Inferior parietal cortex (tissue), 1 donor: ENCODE measurements at regions not wholly inside any gene's neighbourhood (a gene's known extent, or its start where the extent isn't known, plus 50 kb on each side); places are given as distances from the start of the nearest gene placed in this dataset.

Experiments used
- DNase-seq: peaks from one replicate; pipeline ENCODE4 v3.0.0-alpha.2; 2016; ENCODE audit errors: extremely low spot score

DNA sequence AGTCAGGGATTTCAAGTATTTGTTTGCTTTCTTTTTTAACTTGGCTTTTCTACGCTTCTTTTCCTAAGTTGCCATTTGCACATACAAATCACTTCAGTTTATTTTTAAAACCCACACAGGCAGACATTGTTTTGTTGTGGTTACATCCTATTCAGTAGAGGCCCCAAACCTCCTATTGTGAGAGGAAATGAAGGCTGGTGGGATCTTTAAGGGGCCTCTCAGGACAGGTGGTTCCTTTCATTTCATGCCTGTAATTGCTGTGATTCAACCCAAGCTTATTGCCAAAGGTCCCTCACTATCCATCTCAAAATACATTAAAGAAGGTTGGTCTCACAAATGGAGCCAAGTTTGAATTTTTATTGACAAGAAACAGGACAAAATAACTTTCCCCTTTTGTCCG is 257.1 kb downstream of the ADAMTS20 start:
- DNase-seq: no peak

- DNase-seq: no peak
Measured at GRCh38 chr12:43294147-43294546, 257.9 kb downstream of the ADAMTS20 start.

DNA sequence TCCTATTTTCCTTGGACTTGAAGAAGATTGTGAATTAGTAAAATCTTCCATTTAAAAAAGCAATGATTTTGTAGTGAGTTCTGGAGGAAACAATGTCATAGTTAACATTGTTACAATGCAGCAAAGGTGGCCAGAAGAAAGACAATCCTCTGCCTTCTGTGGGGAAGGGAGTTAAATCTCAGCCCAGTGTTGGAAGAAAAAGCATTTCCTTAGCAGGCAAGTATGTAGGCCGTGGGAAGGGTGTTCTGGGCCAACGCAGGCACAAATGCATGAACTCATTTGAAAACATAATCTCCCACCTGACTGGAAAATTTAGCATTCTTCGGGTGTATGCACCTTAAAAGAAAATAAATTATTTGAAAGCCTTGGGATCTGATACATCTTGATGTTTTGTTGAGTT is 258.6 kb downstream of the ADAMTS20 start:
- no peak for DNase-seq

DNA sequence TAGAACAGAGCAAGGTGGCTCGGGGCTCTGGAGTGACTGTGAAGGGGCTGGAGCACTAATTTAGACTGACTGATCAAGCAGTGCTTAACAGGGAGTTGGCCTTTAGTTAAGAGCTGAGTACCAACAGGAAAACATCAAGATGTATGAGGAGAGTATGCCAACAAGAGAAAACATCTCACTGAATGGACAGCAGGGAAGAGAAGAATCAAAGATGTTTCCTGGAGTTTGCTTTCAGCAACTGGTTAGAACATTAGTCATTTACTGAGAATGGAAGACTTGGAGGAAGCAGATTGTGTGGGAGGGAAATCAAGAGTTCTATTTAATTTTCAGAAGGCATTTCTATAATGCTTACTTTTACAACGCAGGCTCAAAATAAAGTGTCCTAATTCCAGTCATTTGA is 259.3 kb downstream of the ADAMTS20 start:
- DNase-seq: no peak

GRCh38 chr12:43291516-43291915 is 260.5 kb downstream of the ADAMTS20 start:
- DNase-seq: no peak

GRCh38 chr12:43290836-43291235 is 261.2 kb downstream of the ADAMTS20 start:
- no peak for DNase-seq

- no peak for DNase-seq
Measured at GRCh38 chr12:43289426-43289801, 262.6 kb downstream of the ADAMTS20 start.

DNA sequence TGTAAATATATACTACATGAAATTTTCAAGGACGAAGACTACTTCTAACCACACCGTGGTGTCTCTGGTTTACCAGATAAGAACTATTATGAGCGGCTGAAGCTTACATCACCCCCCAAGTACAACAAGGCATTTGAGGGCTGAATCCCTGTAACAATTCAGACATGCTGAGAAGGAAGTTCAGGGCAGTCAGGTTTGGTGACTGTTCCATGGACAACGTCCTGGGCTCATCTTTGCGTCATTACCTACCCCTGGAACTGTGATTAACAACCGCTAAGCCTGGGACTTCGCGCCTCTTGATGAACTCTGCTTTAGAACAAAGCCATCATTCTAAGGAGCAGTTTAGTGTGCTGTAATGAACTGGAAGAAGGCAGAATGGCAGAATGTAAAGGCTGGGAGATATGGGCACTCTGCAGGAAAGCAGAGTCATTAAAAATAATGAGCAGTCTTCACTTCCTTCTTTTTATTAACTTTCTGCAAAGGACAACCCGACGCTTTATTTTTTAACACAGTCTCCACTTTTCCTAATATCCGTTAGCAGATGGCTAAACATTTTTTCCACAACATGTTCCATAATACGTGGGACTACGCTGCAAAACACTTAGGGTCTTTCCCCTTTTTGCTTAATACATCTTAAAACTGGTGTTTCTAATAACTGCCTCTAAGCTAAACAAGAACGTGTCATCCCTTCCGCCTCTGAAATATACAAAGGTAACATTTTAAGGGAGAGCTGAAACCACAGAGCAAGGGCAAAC is 263.2 kb downstream of the ADAMTS20 start:
- DNase-seq: no peak

DNA sequence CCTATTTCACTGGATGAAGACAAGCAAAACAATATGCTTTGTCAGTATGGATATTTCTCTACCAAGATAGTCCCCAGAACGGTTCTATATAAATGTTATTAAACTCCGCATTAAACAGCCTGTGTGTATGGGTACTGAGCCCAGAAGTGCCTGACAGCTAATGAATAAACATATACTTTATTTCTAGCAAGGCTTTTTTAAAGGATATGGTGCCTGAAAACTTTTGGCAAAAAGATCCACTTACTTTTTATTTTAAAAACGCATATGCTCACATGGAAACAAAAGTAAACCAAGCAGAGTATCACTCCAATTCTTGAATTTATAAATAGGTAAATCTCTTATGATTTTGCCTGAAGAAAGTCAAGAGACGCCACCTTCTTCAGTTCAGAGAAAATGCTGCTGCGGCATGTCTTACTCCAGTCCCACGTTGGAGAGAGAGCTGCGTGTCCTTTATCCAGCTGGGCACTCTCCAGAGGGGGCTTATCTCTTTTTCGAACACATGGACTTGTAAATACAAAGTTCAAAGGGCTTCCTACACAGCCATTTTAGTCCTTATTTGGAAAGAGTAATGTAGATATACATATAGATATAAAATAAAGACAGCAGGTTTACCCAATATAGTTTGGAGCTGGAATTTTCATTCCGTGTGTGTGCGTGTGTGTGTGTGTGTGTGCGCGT is 264.2 kb downstream of the ADAMTS20 start:
- DNase-seq: no peak

GRCh38 chr12:43286986-43287385 is 265.0 kb downstream of the ADAMTS20 start:
- no peak for DNase-seq

- DNase-seq: no peak
Measured at GRCh38 chr12:43285159-43285598, 266.8 kb downstream of the ADAMTS20 start.

- no peak for DNase-seq
Measured at GRCh38 chr12:43284486-43285158, 267.4 kb downstream of the ADAMTS20 start.

DNA sequence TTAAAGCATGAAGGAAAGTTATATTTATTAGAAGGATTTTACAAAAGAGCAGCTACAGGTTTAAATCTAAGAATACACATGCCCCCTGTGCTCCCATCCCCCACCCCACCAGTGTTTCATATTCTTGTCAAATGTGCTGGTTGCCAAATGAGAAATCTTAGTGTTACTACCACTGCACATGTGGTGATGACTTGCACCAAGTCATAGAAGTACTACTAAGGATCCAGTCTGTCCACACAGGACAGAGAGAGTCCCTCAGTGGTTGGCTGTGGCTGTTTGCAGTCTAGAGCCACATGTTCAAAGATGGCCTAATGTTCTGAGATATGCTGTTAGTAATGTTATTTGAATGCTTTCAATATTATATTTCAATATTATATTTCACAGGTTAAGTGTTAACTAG is 268.8 kb downstream of the ADAMTS20 start:
- DNase-seq: no peak

DNA sequence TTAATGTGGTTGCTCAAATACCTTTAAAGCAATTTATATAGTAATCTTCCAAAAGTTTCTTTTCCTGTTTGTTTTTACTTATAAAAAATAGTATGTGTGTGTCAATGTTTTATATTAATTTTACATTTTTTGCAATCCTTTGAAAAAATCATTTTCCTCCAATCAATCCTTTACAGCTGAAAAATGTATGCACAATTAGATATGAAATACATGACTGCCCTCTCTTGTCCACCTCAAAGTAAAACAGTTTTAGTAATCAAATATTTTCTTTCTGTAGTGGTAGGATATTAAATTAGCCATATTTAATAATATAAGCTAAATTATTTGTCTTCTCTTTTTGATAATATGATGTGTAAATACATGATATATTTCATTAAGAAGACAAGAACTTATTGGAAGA is 269.9 kb downstream of the ADAMTS20 start:
- no peak for DNase-seq

GRCh38 chr12:43281563-43281962 is 270.4 kb downstream of the ADAMTS20 start:
- no peak for DNase-seq

GRCh38 chr12:43278541-43278832 is 273.5 kb downstream of the ADAMTS20 start:
- no peak for DNase-seq

DNA sequence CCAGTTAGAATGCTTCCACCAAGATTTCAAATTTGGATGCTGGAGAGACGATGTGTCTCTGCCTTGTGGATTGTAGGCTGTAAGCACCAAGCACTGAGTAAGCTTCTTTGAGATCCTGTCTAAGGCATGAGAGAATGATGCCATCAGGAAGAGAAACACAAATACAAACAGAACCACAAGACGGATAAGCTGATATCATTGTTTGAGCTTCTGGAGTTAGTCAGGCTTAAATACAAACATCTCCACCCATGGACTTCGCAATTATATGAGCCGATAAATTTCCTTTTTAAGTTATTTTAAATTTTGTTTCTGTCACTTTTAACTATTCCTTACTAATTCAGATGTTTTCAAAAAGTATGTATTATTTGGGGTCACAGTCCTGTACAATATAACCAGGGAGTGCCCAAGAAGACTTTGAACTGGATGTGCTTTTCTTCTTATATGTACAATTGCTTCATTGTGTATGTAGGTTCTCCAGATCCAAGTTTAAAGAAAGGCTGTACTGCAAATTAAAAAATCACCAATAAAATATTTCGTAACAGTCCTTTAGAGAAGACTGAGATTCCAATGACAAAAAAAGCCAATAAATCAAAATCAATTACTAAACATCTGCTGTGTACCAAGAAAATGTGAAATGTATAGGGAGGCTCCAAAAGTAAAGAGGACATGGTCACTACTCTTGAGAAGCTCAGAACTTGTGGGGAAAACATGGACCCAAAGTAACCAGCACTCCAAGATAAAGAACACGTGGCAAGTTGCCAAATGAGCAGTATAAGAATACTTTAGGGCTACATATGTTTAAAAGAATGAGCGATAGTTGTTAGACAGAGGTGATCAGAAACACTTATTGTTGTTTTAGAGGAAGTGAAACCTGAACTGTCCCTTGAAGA is 274.1 kb downstream of the ADAMTS20 start:
- DNase-seq: no peak

- DNase-seq: no peak
Measured at GRCh38 chr12:43273467-43273866, 278.5 kb downstream of the ADAMTS20 start.

GRCh38 chr12:43271659-43272058 is 280.3 kb downstream of the ADAMTS20 start:
- no peak for DNase-seq

- DNase-seq: no peak
Measured at GRCh38 chr12:43267818-43268217, 284.2 kb downstream of the ADAMTS20 start.

DNA sequence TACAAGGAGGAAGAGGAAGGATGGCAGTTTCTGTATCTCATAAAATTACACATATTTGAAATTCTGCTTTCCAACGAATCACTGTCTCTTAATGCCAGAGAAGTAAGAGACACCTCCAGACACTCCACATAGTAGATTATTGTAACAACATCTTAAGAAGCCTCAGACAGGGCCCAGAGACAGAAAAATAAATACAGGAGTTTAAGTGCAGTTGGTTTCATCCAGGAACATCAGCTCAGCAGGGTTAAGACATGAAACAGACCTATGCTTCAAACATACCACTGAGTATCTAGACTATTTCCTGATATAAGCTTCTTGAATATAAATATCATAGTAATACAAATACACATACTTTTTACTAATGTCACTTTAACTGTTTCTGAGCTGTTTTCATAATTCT is 290.3 kb downstream of the ADAMTS20 start:
- DNase-seq: no peak

GRCh38 chr12:43255522-43256111 is 296.4 kb downstream of the ADAMTS20 start:
- no peak for DNase-seq
